Epithelial cell of esophagus (primary cell): ENCODE measurements at regions not wholly inside any gene's neighbourhood (a gene's known extent, or its start where the extent isn't known, plus 50 kb on each side); places are given as distances from the start of the nearest gene placed in this dataset.

ENCODE experiments used
- DNase-seq: peaks from one replicate; pipeline ENCODE4 v3.0.0; 2010; ENCODE audit warnings: low read depth
- H3K4me3 ChIP-seq: 2 replicates; pipeline ENCODE4 v1.5.1; 2011; ENCODE audit warnings: mild to moderate bottlenecking, low read length, control low read depth
- TF ChIP-seq, protein P1 (sequence below): IDR thresholded peaks from 2 replicates; pipeline ENCODE4 v1.5.1; 2011; ENCODE audit warnings: low read depth, mild to moderate bottlenecking, low read length, control low read depth, inconsistent platforms; ENCODE audit not compliant: insufficient read depth; ENCODE audit errors: missing control alignments

DNA sequence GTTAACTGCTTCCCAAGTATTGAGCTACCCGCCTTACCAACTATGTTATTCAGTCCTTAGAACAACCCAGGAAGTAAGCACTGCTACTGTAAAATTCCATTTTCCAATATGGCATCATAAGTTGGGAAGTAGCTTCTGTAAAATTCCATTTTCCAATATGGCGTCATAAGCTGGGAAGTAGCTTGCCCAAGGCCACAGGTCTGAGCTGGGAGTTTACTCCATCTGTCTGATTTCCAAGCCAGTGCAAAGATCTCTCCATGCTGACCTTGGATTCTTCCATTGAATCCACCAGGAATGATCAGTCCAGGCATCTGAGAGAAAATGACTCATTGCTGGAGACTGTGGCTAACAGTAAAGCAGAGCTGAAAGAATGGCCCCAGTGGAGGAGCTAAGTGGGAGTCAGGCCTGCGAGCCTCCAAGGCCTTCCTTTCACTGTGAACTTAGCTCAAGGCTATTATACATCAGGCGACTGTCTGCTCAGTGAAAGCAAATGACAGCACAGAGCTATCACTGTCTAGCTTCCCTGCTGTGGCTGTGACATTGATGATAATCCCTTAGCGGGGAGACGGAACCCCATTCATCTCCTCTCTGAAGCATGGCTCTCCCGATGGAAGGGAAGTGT is 430.4 kb downstream of the HAPSTR1 start:
- no peak overlapping the region for H3K4me3 ChIP-seq
- TF ChIP-seq, protein P1, sequence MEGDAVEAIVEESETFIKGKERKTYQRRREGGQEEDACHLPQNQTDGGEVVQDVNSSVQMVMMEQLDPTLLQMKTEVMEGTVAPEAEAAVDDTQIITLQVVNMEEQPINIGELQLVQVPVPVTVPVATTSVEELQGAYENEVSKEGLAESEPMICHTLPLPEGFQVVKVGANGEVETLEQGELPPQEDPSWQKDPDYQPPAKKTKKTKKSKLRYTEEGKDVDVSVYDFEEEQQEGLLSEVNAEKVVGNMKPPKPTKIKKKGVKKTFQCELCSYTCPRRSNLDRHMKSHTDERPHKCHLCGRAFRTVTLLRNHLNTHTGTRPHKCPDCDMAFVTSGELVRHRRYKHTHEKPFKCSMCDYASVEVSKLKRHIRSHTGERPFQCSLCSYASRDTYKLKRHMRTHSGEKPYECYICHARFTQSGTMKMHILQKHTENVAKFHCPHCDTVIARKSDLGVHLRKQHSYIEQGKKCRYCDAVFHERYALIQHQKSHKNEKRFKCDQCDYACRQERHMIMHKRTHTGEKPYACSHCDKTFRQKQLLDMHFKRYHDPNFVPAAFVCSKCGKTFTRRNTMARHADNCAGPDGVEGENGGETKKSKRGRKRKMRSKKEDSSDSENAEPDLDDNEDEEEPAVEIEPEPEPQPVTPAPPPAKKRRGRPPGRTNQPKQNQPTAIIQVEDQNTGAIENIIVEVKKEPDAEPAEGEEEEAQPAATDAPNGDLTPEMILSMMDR: no peak
- no peak for DNase-seq

DNA sequence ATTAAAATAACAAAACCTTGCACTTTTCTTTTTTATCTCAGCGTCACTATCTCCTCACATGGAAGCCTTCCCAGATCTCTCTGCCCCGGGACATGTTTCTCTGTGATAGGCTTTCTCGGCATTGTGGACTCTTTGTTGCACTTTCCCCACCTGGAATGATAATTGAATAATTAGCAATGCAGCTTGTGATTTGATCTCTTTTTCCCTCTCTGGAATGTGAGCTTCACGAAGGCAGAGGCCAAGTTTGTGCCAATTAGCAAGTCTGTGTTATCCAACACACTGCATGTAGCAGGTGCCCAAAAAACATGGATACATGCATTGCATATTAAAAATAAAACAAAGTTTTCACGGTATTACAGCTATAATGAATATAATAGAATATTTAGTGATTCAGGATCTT is 431.2 kb downstream of the HAPSTR1 start:
- DNase-seq: no peak
- no peak overlapping the region for H3K4me3 ChIP-seq
- TF ChIP-seq, protein P1: no peak

DNA sequence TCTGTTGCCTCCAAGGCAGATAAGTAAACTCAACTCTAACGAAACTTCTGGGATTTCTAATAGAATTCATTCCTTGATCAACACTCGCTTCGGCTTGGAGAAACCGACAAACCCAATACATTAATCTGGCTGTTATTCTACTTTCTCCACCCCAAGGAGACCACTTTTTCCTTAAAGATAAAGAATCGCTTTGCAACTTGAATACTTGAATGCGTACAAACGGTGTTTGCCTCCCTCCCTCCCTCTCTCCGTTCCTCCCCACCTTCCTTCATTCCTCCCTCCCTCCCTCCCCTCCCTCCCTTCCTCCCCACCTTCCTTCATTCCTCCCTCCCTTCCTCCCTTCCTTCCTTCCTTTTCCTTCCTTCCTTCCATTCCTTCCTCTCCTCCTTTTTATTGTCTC is 432.6 kb downstream of the HAPSTR1 start:
- no peak overlapping the region for H3K4me3 ChIP-seq
- TF ChIP-seq, protein P1: no peak
- DNase-seq: no peak

DNA sequence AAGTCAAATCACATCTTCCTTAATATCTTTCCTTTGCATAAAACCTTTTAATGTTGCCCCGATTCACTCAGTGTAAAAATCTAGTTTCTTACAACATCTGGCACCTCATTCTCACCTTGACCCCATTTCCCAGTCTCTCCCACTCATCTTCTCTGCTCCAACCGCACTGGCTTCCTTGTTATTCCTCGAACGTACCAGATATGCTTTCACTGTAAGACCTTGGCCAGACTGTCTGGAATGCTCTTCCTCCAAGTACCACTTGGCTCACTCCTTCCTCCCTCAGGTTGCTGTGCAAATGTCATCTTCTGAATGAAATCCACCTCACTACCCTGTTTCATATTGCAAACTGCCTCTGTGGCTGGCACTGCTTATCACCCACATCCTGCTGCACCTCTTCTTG is 433.6 kb downstream of the HAPSTR1 start:
- TF ChIP-seq, protein P1: no peak
- no peak for DNase-seq
- no peak overlapping the region for H3K4me3 ChIP-seq

DNA sequence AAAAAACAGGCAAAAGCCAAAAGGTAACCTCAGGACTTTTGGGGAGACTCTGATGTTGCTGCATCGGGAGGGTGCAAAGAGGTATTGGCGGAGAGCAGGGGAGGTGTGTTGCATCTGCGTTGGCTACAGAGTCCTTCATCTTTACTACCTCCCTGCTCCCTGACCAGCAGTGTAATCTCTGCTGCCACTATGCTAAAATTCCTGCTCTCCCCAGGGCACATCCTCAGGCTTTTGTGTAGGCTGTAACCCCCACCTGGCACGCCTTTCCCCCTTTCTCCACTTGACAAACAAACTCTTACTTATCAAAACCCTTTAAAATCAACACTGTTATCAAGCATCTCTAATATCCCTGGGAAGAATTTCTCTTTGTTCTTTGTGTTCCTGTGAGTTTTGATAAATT is 435.3 kb downstream of the HAPSTR1 start:
- H3K4me3 ChIP-seq: no peak overlapping the region
- DNase-seq: no peak
- TF ChIP-seq, protein P1: no peak

DNA sequence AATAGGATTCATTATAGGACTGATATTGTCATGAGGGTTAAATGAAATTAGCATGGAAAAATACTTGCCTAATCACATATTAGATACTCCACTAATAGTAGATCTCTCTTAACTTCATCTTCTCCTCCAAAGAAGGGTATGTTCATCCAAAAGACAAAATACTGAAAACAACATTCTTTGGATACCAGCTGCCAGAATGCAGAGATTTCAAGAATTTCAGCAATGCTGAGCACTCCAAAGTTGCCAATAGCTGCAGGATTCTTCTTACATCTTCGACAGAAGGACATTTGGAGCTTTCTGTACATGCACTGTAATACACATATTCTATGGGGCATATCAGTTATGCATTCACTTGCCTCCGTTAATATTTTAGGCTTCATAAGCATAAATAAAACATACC is 436.5 kb downstream of the HAPSTR1 start:
- TF ChIP-seq, protein P1: no peak
- no peak overlapping the region for H3K4me3 ChIP-seq
- DNase-seq: no peak

DNA sequence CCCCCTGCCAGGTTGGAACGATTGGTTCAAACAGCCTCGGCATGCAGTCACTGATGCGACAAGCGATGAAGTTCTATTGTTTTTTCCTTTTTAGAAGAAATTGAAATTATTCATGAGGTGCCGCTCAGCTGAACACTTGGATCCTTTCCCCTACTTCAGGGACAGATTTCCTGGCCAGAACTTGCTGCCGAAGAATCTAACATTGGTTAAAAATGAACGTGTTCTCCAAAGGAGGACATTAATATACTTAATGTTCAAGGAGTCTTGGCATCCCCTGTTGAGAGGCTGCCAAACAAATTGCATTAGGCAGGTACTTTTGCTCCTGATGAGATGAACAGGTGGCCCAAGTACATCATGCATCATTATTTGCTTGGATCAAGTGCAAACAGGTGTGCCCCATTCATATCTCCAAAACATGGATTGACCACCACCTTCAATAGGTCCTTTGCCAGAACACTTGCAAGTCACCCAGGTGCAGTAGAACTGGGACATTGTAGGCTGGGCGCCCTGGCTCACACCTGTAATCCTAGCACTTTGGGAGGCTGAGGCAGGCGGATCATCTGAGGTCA is 437.2 kb downstream of the HAPSTR1 start:
- DNase-seq: no peak
- H3K4me3 ChIP-seq: no peak overlapping the region
- TF ChIP-seq, protein P1: no peak
